ENCODE measurements at regions not wholly inside any gene's neighbourhood (a gene's known extent, or its start where the extent isn't known, plus 50 kb on each side); places are given as distances from the start of the nearest gene placed in this dataset.

DNA sequence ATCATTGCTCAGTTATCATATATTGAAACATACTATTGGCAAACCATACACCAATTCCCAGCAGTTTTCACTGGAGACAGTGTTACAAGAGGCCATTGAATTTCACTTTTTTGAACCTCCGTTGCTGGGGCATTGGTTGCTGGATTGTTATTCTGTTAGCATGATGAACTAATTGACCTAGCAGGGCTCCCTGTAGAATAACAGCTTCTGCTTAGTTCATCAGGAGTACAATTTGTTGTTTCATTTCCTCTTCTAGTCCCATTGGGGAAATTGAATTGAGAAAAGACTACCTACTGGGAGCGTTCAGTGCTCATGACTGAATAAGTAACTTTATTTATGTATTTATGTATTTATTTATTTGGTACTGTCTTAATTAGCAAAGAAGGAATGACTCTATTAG is 151.6 kb downstream of the SLIT2 start:
- Histone ChIP-seq H3K4me3 (ENCODE audit: low read depth in 2 of 2, low read length in 2 of 2) (no peak overlapping the region), H3K9me3 (ENCODE audit: control insufficient read depth, insufficient read depth, low read depth, low read length) (no peaks in the 10 kb centered on the region), H3K27ac (ENCODE audit: low read length) (no peak overlapping the region), H3K36me3 (ENCODE audit: control insufficient read depth, insufficient read depth, low read length) (no peaks in the 10 kb centered on the region), H3K4me1 (ENCODE audit: control insufficient read depth, insufficient read depth, low read length) (no peaks in the 10 kb centered on the region), H3K27me3 (ENCODE audit: control insufficient read depth, insufficient read depth, low read length) (no peaks in the 10 kb centered on the region)
- ChIA-PET POLR2A (no interaction called here), CTCF (no interaction called here)
- BruUV-seq (replicated peaks) = no TSS peak
- in situ Hi-C loops (cut with HindIII; ENCODE audit: low pct_unique_long_range_greater_than_20kb, low sequenced_read_pairs) (no loop called here), intact Hi-C loops (cut with micrococcal nuclease; ENCODE audit: unreplicated experiment) (no loop called here)
- TF ChIP-seq POLR2AphosphoS5 (IDR thresholded peaks at IDR 0.05; ENCODE audit: low read depth, low read length) = no peak
- TF ChIP-seq TCF7L2 (IDR thresholded peaks at IDR 0.05; ENCODE audit: low read depth, low read length) = no peak
- TF ChIP-seq, protein P1, sequence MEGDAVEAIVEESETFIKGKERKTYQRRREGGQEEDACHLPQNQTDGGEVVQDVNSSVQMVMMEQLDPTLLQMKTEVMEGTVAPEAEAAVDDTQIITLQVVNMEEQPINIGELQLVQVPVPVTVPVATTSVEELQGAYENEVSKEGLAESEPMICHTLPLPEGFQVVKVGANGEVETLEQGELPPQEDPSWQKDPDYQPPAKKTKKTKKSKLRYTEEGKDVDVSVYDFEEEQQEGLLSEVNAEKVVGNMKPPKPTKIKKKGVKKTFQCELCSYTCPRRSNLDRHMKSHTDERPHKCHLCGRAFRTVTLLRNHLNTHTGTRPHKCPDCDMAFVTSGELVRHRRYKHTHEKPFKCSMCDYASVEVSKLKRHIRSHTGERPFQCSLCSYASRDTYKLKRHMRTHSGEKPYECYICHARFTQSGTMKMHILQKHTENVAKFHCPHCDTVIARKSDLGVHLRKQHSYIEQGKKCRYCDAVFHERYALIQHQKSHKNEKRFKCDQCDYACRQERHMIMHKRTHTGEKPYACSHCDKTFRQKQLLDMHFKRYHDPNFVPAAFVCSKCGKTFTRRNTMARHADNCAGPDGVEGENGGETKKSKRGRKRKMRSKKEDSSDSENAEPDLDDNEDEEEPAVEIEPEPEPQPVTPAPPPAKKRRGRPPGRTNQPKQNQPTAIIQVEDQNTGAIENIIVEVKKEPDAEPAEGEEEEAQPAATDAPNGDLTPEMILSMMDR (IDR thresholded peaks at IDR 0.05) = no peak
- no peak for TF ChIP-seq REST (IDR thresholded peaks at IDR 0.05; ENCODE audit: insufficient read depth in 1 of 2, low read depth in 2 of 2, low read length in 1 of 2)
- no peak for TF ChIP-seq SIN3A (IDR thresholded peaks at IDR 0.05; ENCODE audit: borderline replicate concordance, insufficient read depth, low read depth, low read length)
- no peak for ATAC-seq
- no peak for DNase-seq (ENCODE audit: low read depth, low spot score)

DNA sequence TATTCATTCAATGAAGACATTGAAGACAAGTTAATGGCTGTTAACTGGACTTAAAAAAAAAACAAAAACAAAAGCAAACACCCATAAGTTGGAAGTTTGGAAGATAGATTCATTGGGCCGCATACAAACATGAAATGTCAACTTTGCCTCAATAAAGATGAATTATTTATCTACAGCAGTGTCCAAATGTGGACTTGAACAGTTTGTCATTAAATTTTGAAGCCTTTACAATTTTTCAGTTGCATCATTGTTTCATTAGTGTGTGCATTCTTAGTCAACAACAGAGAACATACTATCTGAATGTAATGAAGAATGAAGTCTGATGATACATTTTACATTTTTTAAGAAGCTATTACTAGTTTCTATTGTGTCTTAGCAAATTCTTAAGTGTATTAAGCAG is 152.1 kb downstream of the SLIT2 start:
- H3K36me3 ChIP-seq (ENCODE audit: control insufficient read depth, insufficient read depth, low read length) = no peaks in the 10 kb centered on the region
- intact Hi-C loops (cut with micrococcal nuclease; ENCODE audit: unreplicated experiment) = no loop called here

More for the DNA sequence above, 152.1 kb downstream of the SLIT2 start:
- ChIA-PET POLR2A (no interaction called here), CTCF (no interaction called here)
- TF ChIP-seq SIN3A (IDR thresholded peaks at IDR 0.05; ENCODE audit: borderline replicate concordance, insufficient read depth, low read depth, low read length) (no peak), TCF7L2 (IDR thresholded peaks at IDR 0.05; ENCODE audit: low read depth, low read length) (no peak), REST (IDR thresholded peaks at IDR 0.05; ENCODE audit: insufficient read depth in 1 of 2, low read depth in 2 of 2, low read length in 1 of 2) (no peak), POLR2AphosphoS5 (IDR thresholded peaks at IDR 0.05; ENCODE audit: low read depth, low read length) (no peak)
- TF ChIP-seq, protein P1 (IDR thresholded peaks at IDR 0.05) = no peak
- H3K27ac ChIP-seq (ENCODE audit: low read length) = no peak overlapping the region
- ATAC-seq (no peak), DNase-seq (ENCODE audit: low read depth, low spot score) (no peak)
- no peaks in the 10 kb centered on the region for H3K9me3 ChIP-seq (ENCODE audit: control insufficient read depth, insufficient read depth, low read depth, low read length)
- in situ Hi-C loops (cut with HindIII; ENCODE audit: low pct_unique_long_range_greater_than_20kb, low sequenced_read_pairs) = no loop called here
- no peak overlapping the region for H3K4me3 ChIP-seq (ENCODE audit: low read depth in 2 of 2, low read length in 2 of 2)
- H3K27me3 ChIP-seq (ENCODE audit: control insufficient read depth, insufficient read depth, low read length) = no peaks in the 10 kb centered on the region
- no peaks in the 10 kb centered on the region for H3K4me1 ChIP-seq (ENCODE audit: control insufficient read depth, insufficient read depth, low read length)
- no TSS peak for BruUV-seq (replicated peaks)
